ENCODE measurements at regions not wholly inside any gene's neighbourhood (a gene's known extent, or its start where the extent isn't known, plus 50 kb on each side); places are given as distances from the start of the nearest gene placed in this dataset.

GRCh38 chr9:93730648-93731047, 154.3 kb downstream of the PHF2 start:
- TF ChIP-seq NRF1 (IDR thresholded peaks at IDR 0.05; ENCODE audit: low read depth, low read length) (no peak), TEAD4 (IDR thresholded peaks at IDR 0.05; ENCODE audit: low read depth, low read length) (no peak), HDAC2 (IDR thresholded peaks at IDR 0.05; ENCODE audit: borderline replicate concordance in 1 of 2, low read depth in 2 of 2, low read length in 2 of 2) (no peak), ATF2 (IDR thresholded peaks at IDR 0.05; ENCODE audit: low read length) (no peak), TAF1 (IDR thresholded peaks at IDR 0.05; ENCODE audit: low read depth, low read length) (no peak), CBX5 (IDR thresholded peaks at IDR 0.05; ENCODE audit: low read depth, low read length) (no peak), CBX8 (IDR thresholded peaks at IDR 0.05; ENCODE audit: borderline replicate concordance, low read depth, low read length) (no peak), USF2 (IDR thresholded peaks at IDR 0.05; ENCODE audit: low read length) (no peak), HDAC6 (IDR thresholded peaks at IDR 0.05; ENCODE audit: low read depth, low read length) (no peak), POLR2AphosphoS5 (IDR thresholded peaks at IDR 0.05; ENCODE audit: low read depth, low read length) (no peak), ATF3 (IDR thresholded peaks at IDR 0.05; ENCODE audit: insufficient read depth, low read depth, low read length) (no peak)
- POLR2A ChIA-PET (ENCODE audit: partially characterized antibody) = no interaction called here

More at GRCh38 chr9:93730648-93731047, 154.3 kb downstream of the PHF2 start:
- Histone ChIP-seq H4K91ac (replicated peaks; ENCODE audit: insufficient read length, low read length) (no peak overlapping the region), H3K23me2 (ENCODE audit: low read depth, low read length) (no peaks in the 10 kb centered on the region), H3K4ac (replicated peaks; ENCODE audit: insufficient read length, low read depth, low read length) (no peak overlapping the region), H3K9me3 (ENCODE audit: insufficient read depth in 2 of 2, low read depth in 1 of 2, low read length in 1 of 2) (peaks cover 15 to 19% of the 10 kb centered on the region in 2 experiments; a peak in 3 of 4 replicates), H2BK12ac (ENCODE audit: low read depth, low read length) (no peak overlapping the region), H3K27ac (ENCODE audit: low read depth, low read length) (no peak overlapping the region), H2AFZ (ENCODE audit: low read length) (no peak overlapping the region), H3K36me3 (ENCODE audit: control insufficient read depth in 2 of 4, insufficient read depth in 4 of 4, low read length in 3 of 4) (no peaks in the 10 kb centered on the region; a peak in 1 of 8 replicates), H2BK20ac (ENCODE audit: low read length) (no peak overlapping the region), H3K4me1 (replicated peaks in 1 of 4; ENCODE audit: control insufficient read depth in 3 of 4, insufficient read depth in 4 of 4, low read length in 3 of 4) (no peaks in the 10 kb centered on the region), H2AK5ac (ENCODE audit: low read depth, low read length) (no peak overlapping the region), H3K4me2 (ENCODE audit: insufficient read depth in 1 of 2, low read depth in 2 of 2, low read length in 2 of 2) (no peak overlapping the region), H3K9ac (replicated peaks in 1 of 4; ENCODE audit: extremely low read depth in 1 of 4, low read depth in 3 of 4, low read length in 3 of 4) (no peak overlapping the region), H3K79me2 (ENCODE audit: control insufficient read depth in 1 of 2, insufficient read depth in 2 of 2, low read length in 2 of 2) (no peaks in the 10 kb centered on the region), H3K27me3 (replicated peaks in 1 of 4; ENCODE audit: control insufficient read depth in 3 of 4, extremely low read depth in 1 of 4, insufficient read depth in 3 of 4, low read length in 3 of 4) (no peaks in the 10 kb centered on the region), H4K20me1 (replicated peaks in 1 of 2; ENCODE audit: control insufficient read depth in 1 of 2, insufficient read depth in 2 of 2, low read length in 2 of 2) (no peaks in the 10 kb centered on the region), H3K4me3 (ENCODE audit: extremely low read depth in 1 of 4, insufficient read depth in 2 of 4, low read depth in 3 of 4, low read length in 4 of 4) (no peak overlapping the region), H3K56ac (replicated peaks; ENCODE audit: insufficient read length, low read depth, low read length) (no peak overlapping the region), H3K23ac (ENCODE audit: insufficient read length) (no peak overlapping the region), H3K18ac (ENCODE audit: extremely low read depth, low read length) (no peak overlapping the region), H4K8ac (ENCODE audit: extremely low read depth, insufficient read depth, low read length) (no peak overlapping the region), H2BK120ac (replicated peaks; ENCODE audit: low read depth, low read length) (no peak overlapping the region), H3K79me1 (ENCODE audit: low read depth, low read length) (no peaks in the 10 kb centered on the region), H2BK15ac (ENCODE audit: low read length) (no peak overlapping the region), H3K14ac (ENCODE audit: insufficient read length) (no peak overlapping the region), H4K5ac (ENCODE audit: insufficient read length, low read depth, low read length) (no peak overlapping the region), H2BK5ac (ENCODE audit: low read depth, low read length) (no peak overlapping the region)
- no peak for DNase-seq (ENCODE audit: low read depth in 1 of 2, low spot score in 2 of 2)
- no peak for FAIRE-seq
- WGBS, 2 experiments (ENCODE audit: extremely low coverage in 1 of 2, insufficient coverage in 1 of 2, insufficient read length in 1 of 2, insufficient replicate concordance in 2 of 2, low coverage in 1 of 2, low lambda C conversion rate in 2 of 2, missing lambda C conversion rate in 1 of 2) = 93% methylated on average over 8 of the region's 8 CpGs; no CpG with 5 or more reads in 1 of the 2 experiments
- CTCF ChIA-PET (ENCODE audit: partially characterized antibody) = interaction anchor here (0.6 to 1.2 kb wide), 2 partner anchors 11 to 25 kb away, joined by 3 to 4 read pairs; no protein-coding TSS in a partner anchor
